ENCODE measurements at regions not wholly inside any gene's neighbourhood (a gene's known extent, or its start where the extent isn't known, plus 50 kb on each side); places are given as distances from the start of the nearest gene placed in this dataset.

- H3K9me3 ChIP-seq: no peaks in the 10 kb centered on the region
- no peak overlapping the region for H3K27ac ChIP-seq
- WGBS, 2 donors (ENCODE audit: low coverage in 1 of 2): 47 to 68% methylated on average over 2 of the region's 2 CpGs
- no peak overlapping the region for H3K4me3 ChIP-seq
- no peaks in the 10 kb centered on the region for H3K27me3 ChIP-seq
- no peaks in the 10 kb centered on the region for H3K36me3 ChIP-seq
- TF ChIP-seq POLR2A (IDR thresholded peaks at IDR 0.05): no peak
- TF ChIP-seq POLR2AphosphoS5 (IDR thresholded peaks at IDR 0.05): no peak
- no peak for ATAC-seq
- no peaks in the 10 kb centered on the region for H3K4me1 ChIP-seq
Observed at GRCh38 chr13:65479692-65480091, 1750.4 kb downstream of the PCDH9 start.

GRCh38 chr13:65473196-65473595 lies 1756.9 kb downstream of the PCDH9 start:
- 77 to 90% methylated on average over 1 of the region's 1 CpG for WGBS, 2 donors (ENCODE audit: low coverage in 1 of 2)
- Histone ChIP-seq H3K36me3 (no peaks in the 10 kb centered on the region), H3K4me1 (no peaks in the 10 kb centered on the region), H3K4me3 (no peak overlapping the region), H3K9me3 (no peaks in the 10 kb centered on the region), H3K27me3 (no peaks in the 10 kb centered on the region), H3K27ac (no peak overlapping the region)
- ATAC-seq: no peak
- TF ChIP-seq CTCF (IDR thresholded peaks at IDR 0.05) (no peak), EP300 (IDR thresholded peaks at IDR 0.05) (no peak), POLR2A (IDR thresholded peaks at IDR 0.05) (no peak), POLR2AphosphoS5 (IDR thresholded peaks at IDR 0.05) (no peak)

GRCh38 chr13:65472336-65472735 lies 1757.8 kb downstream of the PCDH9 start:
- no peak for TF ChIP-seq EP300 (IDR thresholded peaks at IDR 0.05)
- no peak for TF ChIP-seq CTCF (IDR thresholded peaks at IDR 0.05)
- TF ChIP-seq POLR2AphosphoS5 (IDR thresholded peaks at IDR 0.05): no peak
- TF ChIP-seq POLR2A (IDR thresholded peaks at IDR 0.05): no peak
- no peak overlapping the region for H3K4me3 ChIP-seq
- no peak for ATAC-seq
- no peaks in the 10 kb centered on the region for H3K4me1 ChIP-seq
- H3K36me3 ChIP-seq: no peaks in the 10 kb centered on the region
- no peaks in the 10 kb centered on the region for H3K27me3 ChIP-seq
- WGBS, 2 donors (ENCODE audit: low coverage in 1 of 2): 75 to 84% methylated on average over 2 of the region's 2 CpGs
- no peak overlapping the region for H3K27ac ChIP-seq
- no peaks in the 10 kb centered on the region for H3K9me3 ChIP-seq

GRCh38 chr13:65470781-65471180 lies 1759.4 kb downstream of the PCDH9 start:
- Histone ChIP-seq H3K27me3 (no peaks in the 10 kb centered on the region), H3K27ac (no peak overlapping the region), H3K4me3 (no peak overlapping the region), H3K4me1 (no peaks in the 10 kb centered on the region), H3K9me3 (no peaks in the 10 kb centered on the region), H3K36me3 (no peaks in the 10 kb centered on the region)
- TF ChIP-seq CTCF (IDR thresholded peaks at IDR 0.05) (no peak), POLR2A (IDR thresholded peaks at IDR 0.05) (no peak), POLR2AphosphoS5 (IDR thresholded peaks at IDR 0.05) (no peak), EP300 (IDR thresholded peaks at IDR 0.05) (no peak)
- ATAC-seq: no peak
- 40 to 67% methylated on average over 2 of the region's 2 CpGs for WGBS, 2 donors (ENCODE audit: low coverage in 1 of 2)

- no peak for TF ChIP-seq EP300 (IDR thresholded peaks at IDR 0.05)
- TF ChIP-seq POLR2AphosphoS5 (IDR thresholded peaks at IDR 0.05): no peak
- TF ChIP-seq POLR2A (IDR thresholded peaks at IDR 0.05): no peak
- no peak for TF ChIP-seq CTCF (IDR thresholded peaks at IDR 0.05)
- H3K4me1 ChIP-seq: no peaks in the 10 kb centered on the region
Observed at GRCh38 chr13:65468628-65469027, 1761.5 kb downstream of the PCDH9 start.

More at GRCh38 chr13:65468628-65469027, 1761.5 kb downstream of the PCDH9 start:
- H3K9me3 ChIP-seq: no peaks in the 10 kb centered on the region
- H3K27me3 ChIP-seq: no peaks in the 10 kb centered on the region
- no peaks in the 10 kb centered on the region for H3K36me3 ChIP-seq
- no peak overlapping the region for H3K4me3 ChIP-seq
- no peak for ATAC-seq
- no peak overlapping the region for H3K27ac ChIP-seq

Measured in gastroesophageal sphincter (tissue), 4 donors.